DMS53 treated with DMSO at 0.1 percent for 48 hours (cell line): ENCODE measurements at regions not wholly inside any gene's neighbourhood (a gene's known extent, or its start where the extent isn't known, plus 50 kb on each side); places are given as distances from the start of the nearest gene placed in this dataset.

ENCODE experiments used
- DNase-seq: peaks from one replicate; lab custom pipeline; 2025; ENCODE audit not compliant: unreplicated experiment; lab: John Stamatoyannopoulos, UW

GRCh38 chr12:38983117-38983571 is 77.8 kb upstream of the CPNE8 start:
- peak; percentile 47 for DNase-seq

GRCh38 chr12:38977132-38977531 is 71.7 kb upstream of the CPNE8 start:
- DNase-seq: no peak

DNA sequence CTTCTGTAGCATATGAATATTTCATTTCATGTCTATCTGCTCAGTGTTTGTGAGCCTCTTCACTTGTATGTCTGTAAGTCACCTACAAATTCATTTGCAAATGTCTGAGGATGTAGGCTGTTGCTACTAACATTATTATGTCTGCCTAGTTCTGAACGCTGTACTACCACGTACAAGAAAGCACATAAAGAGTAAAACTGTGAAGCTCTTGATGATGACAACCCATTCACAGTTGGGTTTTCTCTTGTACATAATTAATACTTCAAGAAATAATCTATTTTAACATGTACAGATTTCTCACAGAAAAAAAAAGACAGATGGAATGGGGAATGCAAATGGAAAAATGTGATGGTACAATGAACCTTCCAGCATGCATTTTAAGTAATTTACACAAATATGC is 64.3 kb upstream of the CPNE8 start:
- no peak for DNase-seq

GRCh38 chr12:38961683-38962082 is 56.3 kb upstream of the CPNE8 start:
- no peak for DNase-seq

GRCh38 chr12:38961012-38961411 is 55.6 kb upstream of the CPNE8 start:
- no peak for DNase-seq

GRCh38 chr12:38956337-38956736 is 50.9 kb upstream of the CPNE8 start:
- DNase-seq: no peak
